Keratinocyte (primary cell): ENCODE measurements at regions not wholly inside any gene's neighbourhood (a gene's known extent, or its start where the extent isn't known, plus 50 kb on each side); places are given as distances from the start of the nearest gene placed in this dataset.

ENCODE experiments used
- CTCF ChIP-seq, 3 experiments: IDR thresholded peaks in 1 of 3; conservative IDR thresholded peaks in 1 of 3; optimal IDR thresholded peaks in 1 of 3; 2 replicates in 2 of 3; 3 replicates in 1 of 3; pipeline versions ENCODE3 to v1.5.1; 2011; ENCODE audit warnings: low read length in 3 of 3, mild to moderate bottlenecking in 3 of 3, moderate library complexity in 2 of 3, control low read depth in 1 of 3, inconsistent platforms in 1 of 3; ENCODE audit not compliant: insufficient read depth in 2 of 3; ENCODE audit errors: extremely low read depth in 1 of 3
- EZH2 ChIP-seq: IDR thresholded peaks from one replicate; pipeline ENCODE4 v1.6.1; 2012; ENCODE audit warnings: inconsistent platforms, mild to moderate bottlenecking, low read length, moderate library complexity

- TF ChIP-seq CTCF (optimal IDR thresholded peaks at IDR 0.05 in 1 of 3, IDR thresholded peaks at IDR 0.05 in 1 of 3, conservative IDR thresholded peaks at IDR 0.05 in 1 of 3; ENCODE audit: extremely low read depth in 1 of 3, insufficient read depth in 2 of 3, low read length in 3 of 3) (no peak), EZH2 (no peak)
Measured at GRCh38 chr2:41207578-41207977, 755.7 kb upstream of the SLC8A1 start.
